ENCODE measurements at regions not wholly inside any gene's neighbourhood (a gene's known extent, or its start where the extent isn't known, plus 50 kb on each side); places are given as distances from the start of the nearest gene placed in this dataset.

- TF ChIP-seq CTCF (conservative IDR thresholded peaks at IDR 0.05; ENCODE audit: low read length) (no peak), EZH2phosphoT487 (IDR thresholded peaks at IDR 0.05; ENCODE audit: borderline replicate concordance) (no peak)
These were observed 171.3 kb upstream of the SOX6 start for GRCh38 chr11:16527525-16528246.

Measured in Loucy (cell line).